ENCODE measurements at regions not wholly inside any gene's neighbourhood (a gene's known extent, or its start where the extent isn't known, plus 50 kb on each side); places are given as distances from the start of the nearest gene placed in this dataset.

- no peak for DNase-seq
- Histone ChIP-seq H3K27me3 (ENCODE audit: control insufficient read depth, insufficient read depth, low read length) (no peaks in the 10 kb centered on the region), H3K4me3 (ENCODE audit: insufficient read depth, low read depth, low read length) (no peak overlapping the region), H3K36me3 (replicated peaks; ENCODE audit: control insufficient read depth, insufficient read depth, low read length) (no peaks in the 10 kb centered on the region)
Observed at GRCh38 chr5:164361986-164362385, 856.6 kb downstream of the MAT2B start.

GRCh38 chr5:164362835-164363234, 857.4 kb downstream of the MAT2B start:
- H3K27me3 ChIP-seq (ENCODE audit: control insufficient read depth, insufficient read depth, low read length), result no peaks in the 10 kb centered on the region

GRCh38 chr5:164364237-164365208, 859.1 kb downstream of the MAT2B start:
- H3K36me3 ChIP-seq (replicated peaks; ENCODE audit: control insufficient read depth, insufficient read depth, low read length), result no peaks in the 10 kb centered on the region
- no peaks in the 10 kb centered on the region for H3K27me3 ChIP-seq (ENCODE audit: control insufficient read depth, insufficient read depth, low read length)
- no peak overlapping the region for H3K4me3 ChIP-seq (ENCODE audit: insufficient read depth, low read depth, low read length)
- no peak for DNase-seq

More at GRCh38 chr5:164362835-164363234, 857.4 kb downstream of the MAT2B start:
- no peaks in the 10 kb centered on the region for H3K36me3 ChIP-seq (replicated peaks; ENCODE audit: control insufficient read depth, insufficient read depth, low read length)
- DNase-seq, result no peak
- H3K4me3 ChIP-seq (ENCODE audit: insufficient read depth, low read depth, low read length), result no peak overlapping the region

DNA sequence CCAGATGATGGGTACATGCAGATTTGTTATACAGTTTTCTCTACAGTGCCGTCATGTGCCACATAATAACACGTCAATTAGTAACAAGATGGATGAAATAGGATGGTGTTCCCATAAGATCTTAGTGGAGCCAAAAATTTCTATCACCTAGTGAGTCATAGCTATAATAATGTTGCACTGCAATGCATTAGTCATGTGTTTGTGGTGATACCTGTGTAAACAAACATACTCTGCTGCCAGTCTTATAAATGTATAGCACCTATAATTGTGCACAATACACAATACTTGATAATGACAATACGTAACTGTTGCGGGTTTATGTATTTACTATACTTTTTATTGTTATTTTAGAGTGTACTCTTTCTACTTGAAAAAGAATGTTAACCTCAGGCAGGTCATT, 865.4 kb downstream of the MAT2B start:
- Histone ChIP-seq H3K36me3 (replicated peaks; ENCODE audit: control insufficient read depth, insufficient read depth, low read length) (no peaks in the 10 kb centered on the region), H3K4me3 (ENCODE audit: insufficient read depth, low read depth, low read length) (no peak overlapping the region)
- DNase-seq, result no peak

DNA sequence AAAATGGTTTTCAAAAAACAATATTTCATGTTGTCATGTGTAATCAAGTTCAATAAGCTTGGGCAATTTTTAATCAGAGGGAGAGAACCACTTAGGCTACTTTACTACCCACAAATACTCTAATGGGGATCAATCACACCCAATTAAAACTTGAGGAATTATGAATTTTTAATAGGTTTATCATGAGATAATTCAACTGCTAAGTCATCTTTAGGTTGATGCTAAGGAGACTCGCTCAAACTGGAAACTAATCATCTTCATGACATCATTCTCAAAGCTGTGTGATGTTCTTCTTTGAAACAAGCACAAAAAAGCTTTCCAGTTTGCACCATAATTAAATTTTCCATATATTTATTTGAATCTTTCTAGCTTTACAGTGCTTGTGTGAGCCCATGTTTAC, 867.5 kb downstream of the MAT2B start:
- no peak for DNase-seq
- no peaks in the 10 kb centered on the region for H3K27me3 ChIP-seq (ENCODE audit: control insufficient read depth, insufficient read depth, low read length)
- no peak overlapping the region for H3K4me3 ChIP-seq (ENCODE audit: insufficient read depth, low read depth, low read length)
- H3K36me3 ChIP-seq (replicated peaks; ENCODE audit: control insufficient read depth, insufficient read depth, low read length), result no peaks in the 10 kb centered on the region

More for the DNA sequence above, 865.4 kb downstream of the MAT2B start:
- no peaks in the 10 kb centered on the region for H3K27me3 ChIP-seq (ENCODE audit: control insufficient read depth, insufficient read depth, low read length)

GRCh38 chr5:164373876-164374275, 868.5 kb downstream of the MAT2B start:
- Histone ChIP-seq H3K36me3 (replicated peaks; ENCODE audit: control insufficient read depth, insufficient read depth, low read length) (no peaks in the 10 kb centered on the region), H3K4me3 (ENCODE audit: insufficient read depth, low read depth, low read length) (no peak overlapping the region), H3K27me3 (ENCODE audit: control insufficient read depth, insufficient read depth, low read length) (no peaks in the 10 kb centered on the region)
- DNase-seq, result no peak

DNA sequence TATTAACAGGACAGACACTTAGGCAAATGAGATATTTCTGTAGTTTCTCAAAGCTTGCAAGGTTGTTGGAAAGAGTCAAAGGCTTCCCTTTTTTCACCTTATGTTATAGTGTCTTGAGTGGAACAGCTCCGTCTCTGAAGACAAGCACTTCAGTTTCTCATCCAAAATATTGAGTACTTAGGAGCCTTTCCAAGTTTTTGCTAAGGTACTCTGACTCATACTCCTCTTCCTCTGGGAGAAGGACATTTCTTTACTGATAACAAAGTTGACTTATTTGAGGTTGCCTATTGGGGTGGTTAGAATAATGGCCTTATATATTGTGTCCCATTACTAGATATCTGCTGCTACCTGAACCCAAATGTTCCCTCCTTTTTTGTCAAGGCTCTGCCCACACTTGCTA, 869.6 kb downstream of the MAT2B start:
- Histone ChIP-seq H3K27me3 (ENCODE audit: control insufficient read depth, insufficient read depth, low read length) (no peaks in the 10 kb centered on the region), H3K36me3 (replicated peaks; ENCODE audit: control insufficient read depth, insufficient read depth, low read length) (no peaks in the 10 kb centered on the region)
- DNase-seq, result no peak

GRCh38 chr5:164376843-164377242, 871.4 kb downstream of the MAT2B start:
- H3K36me3 ChIP-seq (replicated peaks; ENCODE audit: control insufficient read depth, insufficient read depth, low read length), result no peaks in the 10 kb centered on the region
- no peak overlapping the region for H3K4me3 ChIP-seq (ENCODE audit: insufficient read depth, low read depth, low read length)
- no peaks in the 10 kb centered on the region for H3K27me3 ChIP-seq (ENCODE audit: control insufficient read depth, insufficient read depth, low read length)
- DNase-seq, result no peak

More for the DNA sequence above, 869.6 kb downstream of the MAT2B start:
- no peak overlapping the region for H3K4me3 ChIP-seq (ENCODE audit: insufficient read depth, low read depth, low read length)

- H3K36me3 ChIP-seq (replicated peaks; ENCODE audit: control insufficient read depth, insufficient read depth, low read length), result no peaks in the 10 kb centered on the region
- DNase-seq, result no peak
- H3K27me3 ChIP-seq (ENCODE audit: control insufficient read depth, insufficient read depth, low read length), result no peaks in the 10 kb centered on the region
- no peak overlapping the region for H3K4me3 ChIP-seq (ENCODE audit: insufficient read depth, low read depth, low read length)
Observed at GRCh38 chr5:164377746-164378145, 872.3 kb downstream of the MAT2B start.

DNA sequence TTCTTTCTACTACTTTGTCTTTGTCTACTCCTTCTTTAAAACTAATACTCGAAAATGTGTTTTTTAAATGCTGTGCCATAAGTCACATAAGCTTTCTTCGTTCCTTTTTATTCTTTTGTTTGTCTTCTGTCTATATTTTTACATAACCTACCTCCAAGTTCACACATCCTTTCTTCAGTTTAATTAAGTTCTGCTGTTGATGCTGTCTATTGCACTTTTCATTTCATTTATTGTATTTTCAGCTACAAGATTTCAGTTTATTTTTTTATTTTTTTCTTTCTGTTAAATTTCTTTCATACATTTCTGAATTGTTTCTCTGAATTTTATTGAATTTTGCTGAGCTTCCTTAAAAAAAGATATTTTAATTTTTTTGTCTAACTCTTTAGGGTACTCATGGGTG, 878.2 kb downstream of the MAT2B start:
- no peaks in the 10 kb centered on the region for H3K36me3 ChIP-seq (replicated peaks; ENCODE audit: control insufficient read depth, insufficient read depth, low read length)
- no peak for DNase-seq
- H3K4me3 ChIP-seq (ENCODE audit: insufficient read depth, low read depth, low read length), result no peak overlapping the region
- no peaks in the 10 kb centered on the region for H3K27me3 ChIP-seq (ENCODE audit: control insufficient read depth, insufficient read depth, low read length)

GRCh38 chr5:164392531-164392930, 887.1 kb downstream of the MAT2B start:
- DNase-seq, result no peak
- Histone ChIP-seq H3K27me3 (ENCODE audit: control insufficient read depth, insufficient read depth, low read length) (no peaks in the 10 kb centered on the region), H3K4me3 (ENCODE audit: insufficient read depth, low read depth, low read length) (no peak overlapping the region), H3K36me3 (replicated peaks; ENCODE audit: control insufficient read depth, insufficient read depth, low read length) (no peaks in the 10 kb centered on the region)

GRCh38 chr5:164394686-164395194, 889.3 kb downstream of the MAT2B start:
- Histone ChIP-seq H3K36me3 (replicated peaks; ENCODE audit: control insufficient read depth, insufficient read depth, low read length) (no peaks in the 10 kb centered on the region), H3K27me3 (ENCODE audit: control insufficient read depth, insufficient read depth, low read length) (no peaks in the 10 kb centered on the region), H3K4me3 (ENCODE audit: insufficient read depth, low read depth, low read length) (no peak overlapping the region)
- no peak for DNase-seq

GRCh38 chr5:164412531-164412930, 907.1 kb downstream of the MAT2B start:
- no peaks in the 10 kb centered on the region for H3K36me3 ChIP-seq (replicated peaks; ENCODE audit: control insufficient read depth, insufficient read depth, low read length)
- no peak for DNase-seq
- H3K4me3 ChIP-seq (ENCODE audit: insufficient read depth, low read depth, low read length), result no peak overlapping the region
- no peaks in the 10 kb centered on the region for H3K27me3 ChIP-seq (ENCODE audit: control insufficient read depth, insufficient read depth, low read length)

DNA sequence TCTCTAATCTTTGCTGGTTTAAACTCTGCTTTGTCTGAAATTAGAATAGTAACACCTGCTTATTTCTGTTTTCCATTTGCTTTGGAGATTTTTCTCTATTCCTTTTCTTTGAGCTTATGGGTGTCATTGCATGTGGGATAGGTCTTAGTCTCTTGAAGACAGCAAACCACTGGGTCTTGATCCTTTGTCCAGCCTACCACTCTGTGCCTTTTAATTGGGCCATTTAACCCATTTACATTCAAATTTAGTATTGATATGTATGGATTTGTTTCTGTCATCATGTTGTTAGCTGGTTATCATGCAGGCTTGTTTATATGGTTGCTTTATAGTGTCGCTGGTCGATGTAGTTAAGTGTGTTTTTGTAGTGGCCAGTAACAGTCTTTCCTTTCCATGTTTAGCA, 914.7 kb downstream of the MAT2B start:
- Histone ChIP-seq H3K4me3 (ENCODE audit: insufficient read depth, low read depth, low read length) (no peak overlapping the region), H3K36me3 (replicated peaks; ENCODE audit: control insufficient read depth, insufficient read depth, low read length) (no peaks in the 10 kb centered on the region), H3K27me3 (ENCODE audit: control insufficient read depth, insufficient read depth, low read length) (no peaks in the 10 kb centered on the region)
- DNase-seq, result no peak

GRCh38 chr5:164422400-164422799, 917.0 kb downstream of the MAT2B start:
- Histone ChIP-seq H3K4me3 (ENCODE audit: insufficient read depth, low read depth, low read length) (no peak overlapping the region), H3K27me3 (ENCODE audit: control insufficient read depth, insufficient read depth, low read length) (no peaks in the 10 kb centered on the region), H3K36me3 (replicated peaks; ENCODE audit: control insufficient read depth, insufficient read depth, low read length) (no peaks in the 10 kb centered on the region)
- peak; percentile 17 for DNase-seq
